ENCODE measurements at regions not wholly inside any gene's neighbourhood (a gene's known extent, or its start where the extent isn't known, plus 50 kb on each side); places are given as distances from the start of the nearest gene placed in this dataset.

GRCh38 chr2:160871953-160872352 is 288.3 kb upstream of the TANK start:
- TF ChIP-seq SUZ12 (IDR thresholded peaks at IDR 0.05; ENCODE audit: extremely low read depth, insufficient read depth, insufficient read length) = no peak
- no peak for TF ChIP-seq ZNF274 (IDR thresholded peaks at IDR 0.05; ENCODE audit: low read depth, low read length)
